Neural cell (in vitro differentiated cells): ENCODE measurements at regions not wholly inside any gene's neighbourhood (a gene's known extent, or its start where the extent isn't known, plus 50 kb on each side); places are given as distances from the start of the nearest gene placed in this dataset.

Experiments used
- H2AFZ ChIP-seq: fragments of 200-600, 300-800 bp; sonication (generic), shearing (Covaris generic); 2 replicates; pipeline ENCODE4 v1.6.0; 2014; ENCODE audit warnings: low read depth, mild to moderate bottlenecking, antibody characterized with exemption, low read length, moderate library complexity
- H3F3A ChIP-seq: fragments of 200-600 bp; shearing (Covaris generic); 2 replicates; pipeline ENCODE4 v1.6.1; 2016; ENCODE audit warnings: mild to moderate bottlenecking, moderate library complexity, mixed read lengths, antibody characterized with exemption, low read length; ENCODE audit not compliant: insufficient read depth, poor library complexity, severe bottlenecking
- H3K27ac ChIP-seq: fragments of 200-600, 300-800 bp; sonication (generic), shearing (Covaris generic); 2 replicates; pipeline ENCODE4 v1.5.1; 2014; ENCODE audit warnings: mild to moderate bottlenecking, low read length, moderate library complexity
- H3K27me3 ChIP-seq: fragments of 300-800, 200-600 bp; sonication (generic), shearing (Covaris generic); 2 replicates; pipeline ENCODE4 v1.6.0; 2014; ENCODE audit warnings: mild to moderate bottlenecking, low read depth, low read length, moderate library complexity; ENCODE audit not compliant: insufficient read depth
- H3K36me3 ChIP-seq: fragments of 300-800, 200-600 bp; sonication (generic), shearing (Covaris generic); 2 replicates; pipeline ENCODE4 v1.5.1; 2014; ENCODE audit warnings: mild to moderate bottlenecking, antibody characterized with exemption, low read length, moderate library complexity; ENCODE audit not compliant: insufficient read depth
- H3K4me2 ChIP-seq: fragments of 300-800, 200-600 bp; sonication (generic), shearing (Covaris generic); 2 replicates; pipeline ENCODE4 v1.6.0; 2014; ENCODE audit warnings: mild to moderate bottlenecking, low read length
- H3K4me3 ChIP-seq: fragments of 300-800, 200-600 bp; sonication (generic), shearing (Covaris generic); 2 replicates; pipeline ENCODE4 v1.5.1; 2014; ENCODE audit warnings: mild to moderate bottlenecking, low read length, moderate library complexity
- H3K79me2 ChIP-seq: fragments of 200-600 bp; shearing (Covaris generic); replicated peaks from 2 replicates; pipeline ENCODE4 v1.6.0; 2014; ENCODE audit warnings: mild to moderate bottlenecking, low read length, moderate library complexity; ENCODE audit not compliant: insufficient read depth
- H3K9ac ChIP-seq: fragments of 300-800, 200-600 bp; sonication (generic), shearing (Covaris generic); 2 replicates; pipeline ENCODE4 v1.6.1; 2016; ENCODE audit warnings: mild to moderate bottlenecking, low read length, mixed read lengths
- H3K9me2 ChIP-seq: fragments of 200-600 bp; shearing (Covaris generic); 2 replicates; pipeline ENCODE4 v1.6.1; 2016; ENCODE audit warnings: mild to moderate bottlenecking, low read length, mixed read lengths; ENCODE audit not compliant: insufficient read depth
- H3K9me3 ChIP-seq: fragments of 200-600, 300-800 bp; sonication (generic), shearing (Covaris generic); 2 replicates; pipeline ENCODE4 v1.6.1; 2016; ENCODE audit warnings: mild to moderate bottlenecking, mixed run types, low read length, moderate library complexity, mixed read lengths
- H4K20me1 ChIP-seq: fragments of 200-600 bp; shearing (Covaris generic); 2 replicates; pipeline ENCODE4 v1.6.1; 2016; ENCODE audit warnings: mild to moderate bottlenecking, mixed run types; ENCODE audit not compliant: insufficient read depth
- EP300 ChIP-seq: fragments of 450-650 bp; conservative IDR thresholded peaks from 2 replicates; pipeline ENCODE4 v1.6.1; 2014; ENCODE audit warnings: antibody characterized with exemption, mild to moderate bottlenecking, moderate library complexity; ENCODE audit not compliant: poor library complexity, severe bottlenecking
- EZH2 ChIP-seq: fragments of 200-600, 300-800 bp; shearing (Covaris generic), sonication (generic); IDR thresholded peaks from 2 replicates; pipeline ENCODE4 v1.6.1; 2014; ENCODE audit warnings: antibody characterized with exemption, low read length, borderline replicate concordance, mild to moderate bottlenecking; ENCODE audit not compliant: insufficient read depth, poor library complexity, severe bottlenecking
- MXI1 ChIP-seq: fragments of 450-650 bp; conservative IDR thresholded peaks from 2 replicates; pipeline ENCODE4 v1.6.1; 2014; ENCODE audit warnings: antibody characterized with exemption, mild to moderate bottlenecking; ENCODE audit not compliant: poor library complexity, severe bottlenecking
- POLR2AphosphoS5 ChIP-seq: IDR thresholded peaks from 2 replicates; pipeline ENCODE4 v1.6.1; 2012
- RAD21 ChIP-seq: fragments of 450-650 bp; conservative IDR thresholded peaks from 2 replicates; pipeline ENCODE4 v1.6.1; 2014; ENCODE audit warnings: antibody characterized with exemption, mild to moderate bottlenecking, moderate library complexity
- SMC3 ChIP-seq: fragments of 450-650 bp; conservative IDR thresholded peaks from 2 replicates; pipeline ENCODE4 v1.6.1; 2014; ENCODE audit warnings: antibody characterized with exemption, mild to moderate bottlenecking, moderate library complexity; ENCODE audit not compliant: poor library complexity
- TAF1 ChIP-seq: IDR thresholded peaks from 2 replicates; pipeline ENCODE4 v1.6.1; 2012; ENCODE audit warnings: low read depth
- TF ChIP-seq, protein P1 (sequence below): IDR thresholded peaks from 2 replicates; pipeline ENCODE4 v1.6.1; 2012; ENCODE audit warnings: borderline replicate concordance
- TF ChIP-seq, protein P2 (sequence below): fragments of 450-650 bp; IDR thresholded peaks from 2 replicates; pipeline ENCODE4 v1.5.1; 2014; ENCODE audit warnings: antibody characterized with exemption, mild to moderate bottlenecking, moderate library complexity; ENCODE audit not compliant: poor library complexity, severe bottlenecking

DNA sequence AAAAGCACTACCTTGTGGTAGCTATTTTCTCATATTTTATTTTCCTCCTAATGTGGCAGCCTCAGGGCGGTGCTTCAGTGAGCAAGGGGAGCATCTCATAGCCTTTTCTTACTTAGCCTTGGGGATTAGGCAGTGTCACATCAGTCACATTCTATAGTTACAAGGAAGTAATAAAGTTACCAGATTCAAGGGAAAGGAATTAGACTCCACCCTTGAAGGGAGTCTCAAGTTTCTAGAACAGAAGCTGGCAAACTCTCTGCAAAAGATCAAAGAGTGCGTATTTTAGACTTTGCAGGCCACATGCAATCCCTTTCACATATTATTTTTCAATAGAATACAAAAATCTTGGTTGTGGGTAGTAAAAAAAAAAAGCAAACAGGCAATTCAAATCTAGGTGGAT lies 350.4 kb downstream of the AMY1C start:
- Histone ChIP-seq H3K27me3 (no peaks in the 10 kb centered on the region), H2AFZ (no peak overlapping the region), H3K9me3 (no peaks in the 10 kb centered on the region), H3K4me2 (no peak overlapping the region), H3K79me2 (no peaks in the 10 kb centered on the region), H3K4me3 (no peak overlapping the region), H3K36me3 (no peaks in the 10 kb centered on the region), H3K9me2 (no peaks in the 10 kb centered on the region), H3K27ac (no peak overlapping the region), H3F3A (no peaks in the 10 kb centered on the region), H4K20me1 (no peaks in the 10 kb centered on the region), H3K9ac (no peak overlapping the region)
- TF ChIP-seq, protein P1, sequence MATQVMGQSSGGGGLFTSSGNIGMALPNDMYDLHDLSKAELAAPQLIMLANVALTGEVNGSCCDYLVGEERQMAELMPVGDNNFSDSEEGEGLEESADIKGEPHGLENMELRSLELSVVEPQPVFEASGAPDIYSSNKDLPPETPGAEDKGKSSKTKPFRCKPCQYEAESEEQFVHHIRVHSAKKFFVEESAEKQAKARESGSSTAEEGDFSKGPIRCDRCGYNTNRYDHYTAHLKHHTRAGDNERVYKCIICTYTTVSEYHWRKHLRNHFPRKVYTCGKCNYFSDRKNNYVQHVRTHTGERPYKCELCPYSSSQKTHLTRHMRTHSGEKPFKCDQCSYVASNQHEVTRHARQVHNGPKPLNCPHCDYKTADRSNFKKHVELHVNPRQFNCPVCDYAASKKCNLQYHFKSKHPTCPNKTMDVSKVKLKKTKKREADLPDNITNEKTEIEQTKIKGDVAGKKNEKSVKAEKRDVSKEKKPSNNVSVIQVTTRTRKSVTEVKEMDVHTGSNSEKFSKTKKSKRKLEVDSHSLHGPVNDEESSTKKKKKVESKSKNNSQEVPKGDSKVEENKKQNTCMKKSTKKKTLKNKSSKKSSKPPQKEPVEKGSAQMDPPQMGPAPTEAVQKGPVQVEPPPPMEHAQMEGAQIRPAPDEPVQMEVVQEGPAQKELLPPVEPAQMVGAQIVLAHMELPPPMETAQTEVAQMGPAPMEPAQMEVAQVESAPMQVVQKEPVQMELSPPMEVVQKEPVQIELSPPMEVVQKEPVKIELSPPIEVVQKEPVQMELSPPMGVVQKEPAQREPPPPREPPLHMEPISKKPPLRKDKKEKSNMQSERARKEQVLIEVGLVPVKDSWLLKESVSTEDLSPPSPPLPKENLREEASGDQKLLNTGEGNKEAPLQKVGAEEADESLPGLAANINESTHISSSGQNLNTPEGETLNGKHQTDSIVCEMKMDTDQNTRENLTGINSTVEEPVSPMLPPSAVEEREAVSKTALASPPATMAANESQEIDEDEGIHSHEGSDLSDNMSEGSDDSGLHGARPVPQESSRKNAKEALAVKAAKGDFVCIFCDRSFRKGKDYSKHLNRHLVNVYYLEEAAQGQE = no peak
- TF ChIP-seq POLR2AphosphoS5 = no peak
- TF ChIP-seq RAD21 = no peak
- no peak for TF ChIP-seq EP300
- TF ChIP-seq TAF1 = no peak
- no peak for TF ChIP-seq SMC3
- no peak for TF ChIP-seq MXI1
- TF ChIP-seq, protein P2, sequence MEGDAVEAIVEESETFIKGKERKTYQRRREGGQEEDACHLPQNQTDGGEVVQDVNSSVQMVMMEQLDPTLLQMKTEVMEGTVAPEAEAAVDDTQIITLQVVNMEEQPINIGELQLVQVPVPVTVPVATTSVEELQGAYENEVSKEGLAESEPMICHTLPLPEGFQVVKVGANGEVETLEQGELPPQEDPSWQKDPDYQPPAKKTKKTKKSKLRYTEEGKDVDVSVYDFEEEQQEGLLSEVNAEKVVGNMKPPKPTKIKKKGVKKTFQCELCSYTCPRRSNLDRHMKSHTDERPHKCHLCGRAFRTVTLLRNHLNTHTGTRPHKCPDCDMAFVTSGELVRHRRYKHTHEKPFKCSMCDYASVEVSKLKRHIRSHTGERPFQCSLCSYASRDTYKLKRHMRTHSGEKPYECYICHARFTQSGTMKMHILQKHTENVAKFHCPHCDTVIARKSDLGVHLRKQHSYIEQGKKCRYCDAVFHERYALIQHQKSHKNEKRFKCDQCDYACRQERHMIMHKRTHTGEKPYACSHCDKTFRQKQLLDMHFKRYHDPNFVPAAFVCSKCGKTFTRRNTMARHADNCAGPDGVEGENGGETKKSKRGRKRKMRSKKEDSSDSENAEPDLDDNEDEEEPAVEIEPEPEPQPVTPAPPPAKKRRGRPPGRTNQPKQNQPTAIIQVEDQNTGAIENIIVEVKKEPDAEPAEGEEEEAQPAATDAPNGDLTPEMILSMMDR = no peak
- TF ChIP-seq EZH2 = no peak

DNA sequence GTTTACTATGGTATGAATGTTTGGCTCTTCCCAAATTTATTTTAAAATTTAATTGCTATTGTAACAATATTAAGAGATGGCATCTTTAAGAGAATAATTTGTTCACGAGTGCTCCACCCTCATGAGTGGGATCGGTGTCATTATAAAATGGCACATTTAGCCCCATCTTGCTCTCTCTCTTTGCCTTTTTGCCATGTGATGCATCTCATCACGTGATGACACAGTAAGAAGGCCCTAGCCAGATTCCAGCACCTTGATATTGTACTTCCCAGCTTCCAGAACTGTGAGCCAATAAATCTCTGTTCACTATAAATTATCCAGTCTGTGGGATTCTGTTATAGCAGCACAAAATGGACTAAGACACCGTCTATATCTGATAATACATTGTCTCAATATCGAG lies 355.8 kb downstream of the AMY1C start:
- no peaks in the 10 kb centered on the region for H3F3A ChIP-seq
- H3K4me3 ChIP-seq = no peak overlapping the region
- H3K9me3 ChIP-seq = no peaks in the 10 kb centered on the region
- H3K9ac ChIP-seq = no peak overlapping the region
- TF ChIP-seq EZH2 (no peak), POLR2AphosphoS5 (no peak), EP300 (no peak), TAF1 (no peak), MXI1 (no peak), RAD21 (no peak), SMC3 (no peak)
- TF ChIP-seq, protein P1 = no peak
- TF ChIP-seq, protein P2 = no peak
- no peaks in the 10 kb centered on the region for H3K9me2 ChIP-seq
- no peaks in the 10 kb centered on the region for H3K27me3 ChIP-seq
- H3K27ac ChIP-seq = no peak overlapping the region
- H2AFZ ChIP-seq = no peak overlapping the region
- no peak overlapping the region for H3K4me2 ChIP-seq
- no peaks in the 10 kb centered on the region for H3K79me2 ChIP-seq
- no peaks in the 10 kb centered on the region for H4K20me1 ChIP-seq
- H3K36me3 ChIP-seq = no peaks in the 10 kb centered on the region
